HCT116 (cell line): ENCODE measurements at regions not wholly inside any gene's neighbourhood (a gene's known extent, or its start where the extent isn't known, plus 50 kb on each side); places are given as distances from the start of the nearest gene placed in this dataset.

Experiments used
- JUND ChIP-seq: IDR thresholded peaks from 2 replicates; pipeline ENCODE4 v1.6.1; 2012
- TF ChIP-seq, protein P1 (sequence below), 3 experiments: fragments of 200-600 bp in 1 of 3; sonication (generic) in 1 of 3; IDR thresholded peaks in 2 of 3; conservative IDR thresholded peaks in 1 of 3; 2 replicates each; pipeline ENCODE4 v1.5.1; 2012 to 2017; ENCODE audit warnings: low read depth in 2 of 3, low read length in 2 of 3, antibody characterized with exemption in 1 of 3, borderline replicate concordance in 1 of 3, control low read depth in 1 of 3, mild to moderate bottlenecking in 1 of 3, mixed read lengths in 1 of 3, mixed run types in 1 of 3, moderate library complexity in 1 of 3; ENCODE audit not compliant: insufficient read depth in 1 of 3
- TF ChIP-seq, protein P2 (sequence below): IDR thresholded peaks from 2 replicates; pipeline ENCODE4 v1.6.1; 2012
- TF ChIP-seq, protein P3 (sequence below): IDR thresholded peaks from 2 replicates; pipeline ENCODE4 v1.6.1; 2012

DNA sequence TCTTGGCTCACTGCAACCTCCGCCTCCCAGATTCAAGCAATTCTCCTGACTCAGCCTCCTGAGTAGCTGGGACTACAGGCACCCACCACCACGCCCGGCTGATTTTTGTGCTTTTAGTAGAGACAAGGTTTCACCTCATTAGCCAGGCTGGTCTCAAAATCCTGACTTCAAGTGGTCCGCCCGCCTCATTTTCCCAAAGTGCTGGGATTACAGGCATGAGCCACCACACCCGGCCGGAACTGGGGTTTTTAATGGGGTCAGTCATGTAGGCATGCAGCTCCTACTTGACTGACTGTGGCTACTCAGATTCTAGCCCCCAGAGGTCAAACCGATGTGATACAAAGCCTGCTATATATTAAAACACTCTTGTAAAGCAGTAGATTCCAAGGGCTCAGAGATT lies 631.7 kb downstream of the MAT2B start:
- TF ChIP-seq, protein P1, sequence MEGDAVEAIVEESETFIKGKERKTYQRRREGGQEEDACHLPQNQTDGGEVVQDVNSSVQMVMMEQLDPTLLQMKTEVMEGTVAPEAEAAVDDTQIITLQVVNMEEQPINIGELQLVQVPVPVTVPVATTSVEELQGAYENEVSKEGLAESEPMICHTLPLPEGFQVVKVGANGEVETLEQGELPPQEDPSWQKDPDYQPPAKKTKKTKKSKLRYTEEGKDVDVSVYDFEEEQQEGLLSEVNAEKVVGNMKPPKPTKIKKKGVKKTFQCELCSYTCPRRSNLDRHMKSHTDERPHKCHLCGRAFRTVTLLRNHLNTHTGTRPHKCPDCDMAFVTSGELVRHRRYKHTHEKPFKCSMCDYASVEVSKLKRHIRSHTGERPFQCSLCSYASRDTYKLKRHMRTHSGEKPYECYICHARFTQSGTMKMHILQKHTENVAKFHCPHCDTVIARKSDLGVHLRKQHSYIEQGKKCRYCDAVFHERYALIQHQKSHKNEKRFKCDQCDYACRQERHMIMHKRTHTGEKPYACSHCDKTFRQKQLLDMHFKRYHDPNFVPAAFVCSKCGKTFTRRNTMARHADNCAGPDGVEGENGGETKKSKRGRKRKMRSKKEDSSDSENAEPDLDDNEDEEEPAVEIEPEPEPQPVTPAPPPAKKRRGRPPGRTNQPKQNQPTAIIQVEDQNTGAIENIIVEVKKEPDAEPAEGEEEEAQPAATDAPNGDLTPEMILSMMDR (IDR thresholded peaks at IDR 0.05 in 2 of 3, conservative IDR thresholded peaks at IDR 0.05 in 1 of 3; ENCODE audit: borderline replicate concordance in 1 of 3, insufficient read depth in 1 of 3, low read depth in 2 of 3, low read length in 2 of 3), result no peak
- TF ChIP-seq, protein P2, sequence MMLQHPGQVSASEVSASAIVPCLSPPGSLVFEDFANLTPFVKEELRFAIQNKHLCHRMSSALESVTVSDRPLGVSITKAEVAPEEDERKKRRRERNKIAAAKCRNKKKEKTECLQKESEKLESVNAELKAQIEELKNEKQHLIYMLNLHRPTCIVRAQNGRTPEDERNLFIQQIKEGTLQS, result no peak
- TF ChIP-seq, protein P3, sequence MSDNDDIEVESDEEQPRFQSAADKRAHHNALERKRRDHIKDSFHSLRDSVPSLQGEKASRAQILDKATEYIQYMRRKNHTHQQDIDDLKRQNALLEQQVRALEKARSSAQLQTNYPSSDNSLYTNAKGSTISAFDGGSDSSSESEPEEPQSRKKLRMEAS, result no peak
- no peak for TF ChIP-seq JUND
